Caco-2 (cell line): ENCODE measurements at regions not wholly inside any gene's neighbourhood (a gene's known extent, or its start where the extent isn't known, plus 50 kb on each side); places are given as distances from the start of the nearest gene placed in this dataset.

Experiments
- BruUV-seq: library from RNA; stranded (reverse); fragments of 400-500 nt; replicated peaks from 2 replicates; lab custom pipeline; 2021; lab: Mats Ljungman, UMichigan
- CTCF ChIA-PET: fragments of 300-600 bp; sonication (Branson Sonifier 250); formaldehyde crosslinking; loops from one replicate; lab custom pipeline; 2022; ENCODE audit warnings: antibody characterized with exemption; lab: Charles Lee
- POLR2A ChIA-PET: fragments of 300-600 bp; sonication (Branson Sonifier 250); formaldehyde crosslinking; loops from one replicate; lab custom pipeline; 2022; ENCODE audit warnings: antibody characterized with exemption; lab: Charles Lee
- DNase-seq, 2 experiments: peaks; one replicate each; pipeline versions ENCODE4 v3.0.0 to v3.0.0-alpha.2; 2020 to 2022
- H3K27me3 ChIP-seq: replicated peaks from 2 replicates; pipeline ENCODE4 v1.6.0; 2011; ENCODE audit warnings: low read length; ENCODE audit not compliant: control insufficient read depth, insufficient read depth
- H3K36me3 ChIP-seq: 2 replicates; pipeline ENCODE4 v1.5.1; 2011; ENCODE audit warnings: low read length; ENCODE audit not compliant: control insufficient read depth, insufficient read depth
- H3K4me1 ChIP-seq: fragments of 250-450 bp; sonication (Bioruptor Pico); 2 replicates; pipeline ENCODE4 v1.5.1; 2020; ENCODE audit warnings: mild to moderate bottlenecking
- H3K4me3 ChIP-seq: 2 replicates; pipeline ENCODE4 v1.5.1; 2011; ENCODE audit warnings: low read depth, mild to moderate bottlenecking, control low read depth, low read length
- H3K9me3 ChIP-seq: fragments of 250-450 bp; sonication (Bioruptor Pico); 2 replicates; pipeline ENCODE4 v1.5.1; 2020; ENCODE audit warnings: mild to moderate bottlenecking, moderate library complexity
- H3K27ac Mint-ChIP-seq: one replicate; pipeline ENCODE4 v1.8.0; 2022; ENCODE audit warnings: mixed read lengths; ENCODE audit not compliant: unreplicated experiment
- H3K27me3 Mint-ChIP-seq: one replicate; pipeline ENCODE4 v1.8.0; 2022; ENCODE audit warnings: mixed read lengths; ENCODE audit not compliant: insufficient read depth, unreplicated experiment
- H3K36me3 Mint-ChIP-seq: one replicate; pipeline ENCODE4 v1.8.0; 2022; ENCODE audit warnings: mild to moderate bottlenecking, mixed read lengths; ENCODE audit not compliant: insufficient read depth, unreplicated experiment
- H3K4me1 Mint-ChIP-seq: one replicate; pipeline ENCODE4 v1.8.0; 2022; ENCODE audit warnings: low read depth, mixed read lengths; ENCODE audit not compliant: unreplicated experiment
- H3K4me3 Mint-ChIP-seq: one replicate; pipeline ENCODE4 v1.8.0; 2022; ENCODE audit warnings: mild to moderate bottlenecking, moderate library complexity, mixed read lengths; ENCODE audit not compliant: unreplicated experiment
- H3K9me3 Mint-ChIP-seq: one replicate; pipeline ENCODE4 v1.8.0; 2022; ENCODE audit warnings: mixed read lengths; ENCODE audit not compliant: unreplicated experiment
- intact Hi-C: fragments of 100-400 bp; cut with micrococcal nuclease; formaldehyde crosslinking; loops from one replicate; pipeline ENCODE4 v1.10.0; 2022; ENCODE audit not compliant: unreplicated experiment
- TF ChIP-seq, protein P1 (sequence below), 2 experiments: fragments of 200-600 bp in 1 of 2; IDR thresholded peaks; 1 replicate in 1 of 2; 2 replicates in 1 of 2; pipeline versions ENCODE4 v1.5.1 to v1.8.0; 2011 to 2022; ENCODE audit warnings: antibody characterized with exemption in 1 of 2, control low read depth in 1 of 2, inconsistent platforms in 1 of 2, low read depth in 1 of 2, low read length in 1 of 2, mild to moderate bottlenecking in 1 of 2, moderate library complexity in 1 of 2; ENCODE audit not compliant: insufficient read depth in 1 of 2, severe bottlenecking in 1 of 2, unreplicated experiment in 1 of 2

DNA sequence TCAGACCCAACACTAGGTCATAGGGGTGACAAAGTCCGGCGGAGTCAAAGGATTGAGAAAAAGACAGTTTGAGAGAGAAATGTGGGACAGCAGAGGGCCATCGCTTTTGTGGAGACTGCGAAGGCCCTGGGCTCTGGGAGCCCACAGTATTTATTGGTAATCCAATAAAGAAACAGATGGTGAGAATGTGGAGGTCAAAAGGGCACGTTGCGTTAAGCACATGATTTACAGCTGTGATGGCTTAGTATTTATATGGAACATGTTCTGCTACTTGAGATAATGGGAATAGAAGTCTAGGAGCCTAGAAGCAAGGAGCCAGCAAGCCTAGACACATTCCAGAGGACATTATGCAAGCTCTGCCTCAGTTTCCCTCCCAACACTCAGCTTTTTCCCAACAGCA, 2521.1 kb downstream of the PCDH9 start:
- H3K9me3 Mint-ChIP-seq: peaks cover 21% of the 10 kb centered on the region

DNA sequence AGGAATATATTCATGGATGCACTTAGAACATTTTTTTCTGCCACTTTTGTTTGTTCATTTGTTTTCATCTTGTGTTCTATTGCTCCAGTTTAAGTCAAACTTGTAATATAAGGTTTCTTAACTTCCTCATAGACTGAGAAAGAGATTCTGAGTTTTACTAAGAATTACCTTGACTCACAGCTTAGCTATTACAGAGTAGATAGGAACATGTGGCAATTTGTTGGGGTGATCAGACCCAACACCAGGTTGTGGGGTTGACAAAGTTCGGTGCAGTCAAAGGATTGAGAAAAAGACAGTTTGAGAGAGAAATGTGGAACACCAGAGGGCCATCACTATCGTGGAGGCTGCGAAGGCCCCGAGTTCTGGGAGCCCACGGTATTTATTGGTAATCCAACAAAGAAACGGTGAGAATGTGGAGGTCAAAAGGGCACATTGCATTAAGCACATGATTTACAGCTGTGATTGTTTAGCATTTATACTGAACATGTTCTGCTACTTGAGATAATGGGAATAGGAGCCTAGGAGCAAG, 2526.0 kb downstream of the PCDH9 start:
- peak overlapping the region; percentile 18 for H3K4me3 Mint-ChIP-seq
- no peaks in the 10 kb centered on the region; the same call in none of the 2 replicates for H3K9me3 ChIP-seq
- BruUV-seq: no TSS peak
- CTCF ChIA-PET: no interaction called here
- TF ChIP-seq, protein P1, sequence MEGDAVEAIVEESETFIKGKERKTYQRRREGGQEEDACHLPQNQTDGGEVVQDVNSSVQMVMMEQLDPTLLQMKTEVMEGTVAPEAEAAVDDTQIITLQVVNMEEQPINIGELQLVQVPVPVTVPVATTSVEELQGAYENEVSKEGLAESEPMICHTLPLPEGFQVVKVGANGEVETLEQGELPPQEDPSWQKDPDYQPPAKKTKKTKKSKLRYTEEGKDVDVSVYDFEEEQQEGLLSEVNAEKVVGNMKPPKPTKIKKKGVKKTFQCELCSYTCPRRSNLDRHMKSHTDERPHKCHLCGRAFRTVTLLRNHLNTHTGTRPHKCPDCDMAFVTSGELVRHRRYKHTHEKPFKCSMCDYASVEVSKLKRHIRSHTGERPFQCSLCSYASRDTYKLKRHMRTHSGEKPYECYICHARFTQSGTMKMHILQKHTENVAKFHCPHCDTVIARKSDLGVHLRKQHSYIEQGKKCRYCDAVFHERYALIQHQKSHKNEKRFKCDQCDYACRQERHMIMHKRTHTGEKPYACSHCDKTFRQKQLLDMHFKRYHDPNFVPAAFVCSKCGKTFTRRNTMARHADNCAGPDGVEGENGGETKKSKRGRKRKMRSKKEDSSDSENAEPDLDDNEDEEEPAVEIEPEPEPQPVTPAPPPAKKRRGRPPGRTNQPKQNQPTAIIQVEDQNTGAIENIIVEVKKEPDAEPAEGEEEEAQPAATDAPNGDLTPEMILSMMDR (IDR thresholded peaks at IDR 0.05; ENCODE audit: insufficient read depth in 1 of 2, low read depth in 1 of 2, low read length in 1 of 2, severe bottlenecking in 1 of 2, unreplicated experiment in 1 of 2): no peak
- no peaks in the 10 kb centered on the region for H3K27me3 Mint-ChIP-seq
- peaks cover 4% of the 10 kb centered on the region for H3K36me3 Mint-ChIP-seq
- H3K9me3 Mint-ChIP-seq: peaks cover 19% of the 10 kb centered on the region
- no peak overlapping the region for H3K4me3 ChIP-seq
- peaks cover 30% of the 10 kb centered on the region for H3K4me1 ChIP-seq
- peak; percentile 45 to 54 for DNase-seq
- POLR2A ChIA-PET: no interaction called here
- no peaks in the 10 kb centered on the region; the same call in 1 of the 2 replicates for H3K27me3 ChIP-seq
- H3K27ac Mint-ChIP-seq: peak overlapping the region; percentile 82
- no peaks in the 10 kb centered on the region for H3K36me3 ChIP-seq
- H3K4me1 Mint-ChIP-seq: peaks cover 31% of the 10 kb centered on the region
- intact Hi-C loops: loop anchor here (10.0 kb wide), 1 partner anchor 229 kb away; no protein-coding TSS in a partner anchor

More for the DNA sequence above, 2521.1 kb downstream of the PCDH9 start:
- CTCF ChIA-PET: interaction anchor here (0.7 kb wide), 1 partner anchor 15 kb away, joined by 3 read pairs; no protein-coding TSS in a partner anchor
- H3K36me3 Mint-ChIP-seq: peaks cover 4% of the 10 kb centered on the region
- TF ChIP-seq, protein P1 (IDR thresholded peaks at IDR 0.05; ENCODE audit: insufficient read depth in 1 of 2, low read depth in 1 of 2, low read length in 1 of 2, severe bottlenecking in 1 of 2, unreplicated experiment in 1 of 2): no peak
- Histone ChIP-seq H3K4me1 (peaks cover 22% of the 10 kb centered on the region), H3K27me3 (no peaks in the 10 kb centered on the region; the same call in 1 of the 2 replicates), H3K9me3 (peaks cover 6% of the 10 kb centered on the region), H3K4me3 (no peak overlapping the region), H3K36me3 (no peaks in the 10 kb centered on the region)
- H3K27ac Mint-ChIP-seq: peak overlapping the region; percentile 19
- BruUV-seq: no TSS peak
- peaks cover 27% of the 10 kb centered on the region for H3K4me1 Mint-ChIP-seq
- H3K4me3 Mint-ChIP-seq: no peak overlapping the region
- POLR2A ChIA-PET: no interaction called here
- intact Hi-C loops: loop anchor here (10.0 kb wide), 1 partner anchor 234 kb away; no protein-coding TSS in a partner anchor
- DNase-seq: peak in 1 of 2 experiments; percentile 51
- H3K27me3 Mint-ChIP-seq: no peaks in the 10 kb centered on the region

DNA sequence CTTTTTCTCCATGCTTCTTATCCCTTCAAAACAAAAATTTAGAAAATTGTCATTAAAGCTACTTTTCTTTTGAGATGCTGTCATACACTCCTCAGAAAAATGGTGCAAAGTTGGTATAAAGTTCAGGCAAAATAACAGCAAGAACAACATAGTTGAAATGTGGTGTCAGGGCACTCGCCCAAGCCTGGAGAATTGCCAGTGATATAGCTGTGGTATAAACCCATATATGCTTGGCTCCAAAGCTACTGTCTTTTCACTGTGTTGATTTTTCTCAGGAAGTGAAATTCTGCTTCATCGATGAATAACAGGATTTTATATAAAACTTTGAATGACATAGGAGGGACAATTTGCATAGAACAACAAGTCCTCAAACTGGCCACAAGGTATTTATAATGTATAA, 2532.9 kb downstream of the PCDH9 start:
- CTCF ChIA-PET: no interaction called here
- Histone ChIP-seq H3K27me3 (no peaks in the 10 kb centered on the region), H3K9me3 (0 out of 2 replicates have a peak, but pooled peaks cover 4% of the 10 kb centered on the region), H3K4me1 (no peaks in the 10 kb centered on the region), H3K4me3 (no peak overlapping the region), H3K36me3 (no peaks in the 10 kb centered on the region)
- H3K36me3 Mint-ChIP-seq: peaks cover 3% of the 10 kb centered on the region
- peaks cover 8% of the 10 kb centered on the region for H3K9me3 Mint-ChIP-seq
- TF ChIP-seq, protein P1 (IDR thresholded peaks at IDR 0.05; ENCODE audit: insufficient read depth in 1 of 2, low read depth in 1 of 2, low read length in 1 of 2, severe bottlenecking in 1 of 2, unreplicated experiment in 1 of 2): no peak
- no peak overlapping the region for H3K4me3 Mint-ChIP-seq
- BruUV-seq: no TSS peak
- POLR2A ChIA-PET: no interaction called here
- no peaks in the 10 kb centered on the region for H3K27me3 Mint-ChIP-seq
- H3K27ac Mint-ChIP-seq: no peak overlapping the region
- H3K4me1 Mint-ChIP-seq: no peaks in the 10 kb centered on the region
- no peak for DNase-seq
- intact Hi-C loops: no loop called here
